ENCODE measurements at regions not wholly inside any gene's neighbourhood (a gene's known extent, or its start where the extent isn't known, plus 50 kb on each side); places are given as distances from the start of the nearest gene placed in this dataset.

DNA sequence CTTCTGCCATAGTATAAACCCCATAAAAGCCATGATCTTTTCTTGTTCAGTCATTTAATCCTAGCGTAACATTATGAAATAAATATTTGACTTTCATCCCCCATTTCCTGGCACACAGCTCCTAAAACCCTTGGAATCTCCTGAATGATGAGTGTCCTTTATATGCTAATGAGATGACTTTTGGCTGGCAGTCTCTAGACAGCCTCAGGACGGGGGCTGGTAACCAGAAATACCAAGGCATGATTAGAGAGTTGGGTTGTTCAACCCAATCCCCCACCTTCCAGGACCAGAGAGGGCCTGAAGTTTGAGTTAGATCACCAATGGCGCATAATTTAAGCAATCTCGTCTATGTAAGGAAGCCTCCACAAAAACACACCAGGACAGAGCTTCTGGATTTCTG is 1246.1 kb upstream of the TENM4 start:
- TF ChIP-seq, protein P1, sequence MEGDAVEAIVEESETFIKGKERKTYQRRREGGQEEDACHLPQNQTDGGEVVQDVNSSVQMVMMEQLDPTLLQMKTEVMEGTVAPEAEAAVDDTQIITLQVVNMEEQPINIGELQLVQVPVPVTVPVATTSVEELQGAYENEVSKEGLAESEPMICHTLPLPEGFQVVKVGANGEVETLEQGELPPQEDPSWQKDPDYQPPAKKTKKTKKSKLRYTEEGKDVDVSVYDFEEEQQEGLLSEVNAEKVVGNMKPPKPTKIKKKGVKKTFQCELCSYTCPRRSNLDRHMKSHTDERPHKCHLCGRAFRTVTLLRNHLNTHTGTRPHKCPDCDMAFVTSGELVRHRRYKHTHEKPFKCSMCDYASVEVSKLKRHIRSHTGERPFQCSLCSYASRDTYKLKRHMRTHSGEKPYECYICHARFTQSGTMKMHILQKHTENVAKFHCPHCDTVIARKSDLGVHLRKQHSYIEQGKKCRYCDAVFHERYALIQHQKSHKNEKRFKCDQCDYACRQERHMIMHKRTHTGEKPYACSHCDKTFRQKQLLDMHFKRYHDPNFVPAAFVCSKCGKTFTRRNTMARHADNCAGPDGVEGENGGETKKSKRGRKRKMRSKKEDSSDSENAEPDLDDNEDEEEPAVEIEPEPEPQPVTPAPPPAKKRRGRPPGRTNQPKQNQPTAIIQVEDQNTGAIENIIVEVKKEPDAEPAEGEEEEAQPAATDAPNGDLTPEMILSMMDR (IDR thresholded peaks at IDR 0.05; ENCODE audit: poor library complexity) = no peak
- TF ChIP-seq EZH2phosphoT487 (IDR thresholded peaks at IDR 0.05; ENCODE audit: low read depth, severe bottlenecking, unreplicated experiment) = no peak
